Lower leg skin (tissue), 4 donors: ENCODE measurements at regions not wholly inside any gene's neighbourhood (a gene's known extent, or its start where the extent isn't known, plus 50 kb on each side); places are given as distances from the start of the nearest gene placed in this dataset.

Experiments
- DNase-seq, 2 donors: peaks; one replicate each; pipeline ENCODE4 v3.0.0-alpha.2; 2019; ENCODE audit warnings: low spot score in 2 of 2
- H3K4me3 ChIP-seq: fragments of 200-600 bp; sonication (generic); 2 replicates; pipeline ENCODE4 v1.5.1; 2017; ENCODE audit warnings: mild to moderate bottlenecking, low read depth; ENCODE audit not compliant: poor library complexity, severe bottlenecking
- POLR2A ChIP-seq, 2 donors: fragments of 450-650 bp; IDR thresholded peaks; one replicate each; pipeline ENCODE4 v1.6.1; 2016 to 2017; ENCODE audit warnings: antibody characterized with exemption in 2 of 2, mild to moderate bottlenecking in 1 of 2, moderate library complexity in 1 of 2
- WGBS, 2 donors: methylation state at CpG; one replicate each; pipeline ENCODE4 v1.1.5; 2018; 5-methylcytosine and 5-hydroxymethylcytosine counted together
- intact Hi-C: fragments of 100-400 bp; cut with DNase I; formaldehyde crosslinking; loops from one replicate; pipeline ENCODE4 v1.15.0; 2023; ENCODE audit warnings: low total_unique reads
- TF ChIP-seq, protein P1 (sequence below), 3 donors: fragments of 450-650 bp; IDR thresholded peaks; one replicate each; pipeline ENCODE4 v1.5.1; 2016; ENCODE audit warnings: antibody characterized with exemption in 3 of 3, mild to moderate bottlenecking in 3 of 3, moderate library complexity in 2 of 3

DNA sequence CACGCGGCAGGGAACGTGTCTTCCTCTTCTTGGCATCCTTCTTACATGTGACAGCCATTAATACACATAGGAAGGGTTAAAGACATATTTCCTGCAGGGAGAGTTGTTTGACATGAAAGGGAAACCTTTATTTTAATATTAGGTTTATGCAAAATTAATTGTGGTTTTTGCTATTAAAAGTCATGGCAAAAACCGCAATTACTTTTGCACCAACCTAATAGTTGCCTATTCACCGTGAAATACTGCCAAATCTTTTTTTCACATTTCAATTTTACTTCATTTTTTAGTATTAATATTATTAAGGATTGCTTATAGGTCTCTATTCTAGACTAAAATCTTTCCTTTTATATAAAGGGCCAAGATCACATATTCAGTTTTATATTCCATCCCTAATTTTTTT is 230.4 kb upstream of the PITX2 start:
- no peak for DNase-seq
- intact Hi-C loops: no loop called here
- no peak overlapping the region for H3K4me3 ChIP-seq
- TF ChIP-seq, protein P1, sequence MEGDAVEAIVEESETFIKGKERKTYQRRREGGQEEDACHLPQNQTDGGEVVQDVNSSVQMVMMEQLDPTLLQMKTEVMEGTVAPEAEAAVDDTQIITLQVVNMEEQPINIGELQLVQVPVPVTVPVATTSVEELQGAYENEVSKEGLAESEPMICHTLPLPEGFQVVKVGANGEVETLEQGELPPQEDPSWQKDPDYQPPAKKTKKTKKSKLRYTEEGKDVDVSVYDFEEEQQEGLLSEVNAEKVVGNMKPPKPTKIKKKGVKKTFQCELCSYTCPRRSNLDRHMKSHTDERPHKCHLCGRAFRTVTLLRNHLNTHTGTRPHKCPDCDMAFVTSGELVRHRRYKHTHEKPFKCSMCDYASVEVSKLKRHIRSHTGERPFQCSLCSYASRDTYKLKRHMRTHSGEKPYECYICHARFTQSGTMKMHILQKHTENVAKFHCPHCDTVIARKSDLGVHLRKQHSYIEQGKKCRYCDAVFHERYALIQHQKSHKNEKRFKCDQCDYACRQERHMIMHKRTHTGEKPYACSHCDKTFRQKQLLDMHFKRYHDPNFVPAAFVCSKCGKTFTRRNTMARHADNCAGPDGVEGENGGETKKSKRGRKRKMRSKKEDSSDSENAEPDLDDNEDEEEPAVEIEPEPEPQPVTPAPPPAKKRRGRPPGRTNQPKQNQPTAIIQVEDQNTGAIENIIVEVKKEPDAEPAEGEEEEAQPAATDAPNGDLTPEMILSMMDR (IDR thresholded peaks at IDR 0.05): no peak
- TF ChIP-seq POLR2A (IDR thresholded peaks at IDR 0.05): no peak
- WGBS, 2 donors: 85 to 86% methylated on average over 5 of the region's 5 CpGs

DNA sequence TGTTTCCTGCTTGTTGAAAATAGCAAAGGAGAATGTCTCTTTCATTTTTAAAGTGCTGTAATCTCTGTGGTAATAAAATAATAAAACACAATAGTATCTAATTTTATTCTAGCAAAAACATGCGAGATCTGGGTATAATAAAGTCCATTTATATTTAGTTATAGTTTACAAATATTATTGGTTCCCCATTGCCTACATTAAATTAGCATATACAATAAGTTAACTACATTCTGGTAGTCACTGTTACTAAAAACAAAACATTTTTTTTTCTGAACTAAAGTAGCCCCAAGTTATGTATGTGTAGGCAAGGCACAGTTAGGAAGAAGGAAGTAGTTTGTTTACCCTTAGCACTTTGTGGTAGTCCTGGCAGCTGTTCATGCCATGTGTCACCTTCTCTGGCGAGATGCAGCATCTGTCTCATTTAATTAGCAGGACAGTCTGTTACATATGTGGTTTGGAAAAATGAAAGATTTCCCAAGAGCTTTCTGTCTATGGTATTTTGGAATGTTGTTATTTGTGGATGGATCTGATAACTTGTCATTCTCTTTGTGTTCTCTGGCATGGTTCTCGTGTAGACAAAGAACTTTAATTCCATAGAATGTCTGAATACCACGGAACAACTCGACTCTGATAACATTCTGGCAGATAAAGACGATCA is 231.3 kb upstream of the PITX2 start:
- H3K4me3 ChIP-seq: no peak overlapping the region
- DNase-seq: no peak
- intact Hi-C loops: no loop called here
- no peak for TF ChIP-seq POLR2A (IDR thresholded peaks at IDR 0.05)
- TF ChIP-seq, protein P1 (IDR thresholded peaks at IDR 0.05): no peak
- WGBS, 2 donors: 47 to 50% methylated on average over 6 of the region's 6 CpGs

DNA sequence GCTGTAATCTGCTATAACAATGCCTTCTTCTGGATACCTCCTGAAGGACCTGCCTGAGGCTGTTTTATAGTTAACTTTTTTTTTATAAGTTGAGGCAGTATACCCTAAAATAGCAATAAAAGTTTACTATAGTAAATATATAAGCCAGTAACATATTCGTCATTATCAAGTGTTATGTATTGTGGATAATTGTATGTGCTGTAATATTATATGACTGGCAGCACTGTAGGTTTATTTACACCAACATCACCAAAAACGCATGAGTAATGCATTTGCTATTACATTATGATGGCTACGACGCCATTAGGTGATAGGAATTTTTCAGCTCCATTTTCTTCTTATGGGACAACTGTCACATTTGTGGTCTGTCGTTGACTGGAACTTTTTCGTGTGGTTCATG is 237.2 kb upstream of the PITX2 start:
- TF ChIP-seq, protein P1 (IDR thresholded peaks at IDR 0.05): no peak
- TF ChIP-seq POLR2A (IDR thresholded peaks at IDR 0.05): no peak
- 78 to 79% methylated on average over 6 of the region's 6 CpGs for WGBS, 2 donors
- no peak overlapping the region for H3K4me3 ChIP-seq
- no peak for DNase-seq
- intact Hi-C loops: no loop called here

DNA sequence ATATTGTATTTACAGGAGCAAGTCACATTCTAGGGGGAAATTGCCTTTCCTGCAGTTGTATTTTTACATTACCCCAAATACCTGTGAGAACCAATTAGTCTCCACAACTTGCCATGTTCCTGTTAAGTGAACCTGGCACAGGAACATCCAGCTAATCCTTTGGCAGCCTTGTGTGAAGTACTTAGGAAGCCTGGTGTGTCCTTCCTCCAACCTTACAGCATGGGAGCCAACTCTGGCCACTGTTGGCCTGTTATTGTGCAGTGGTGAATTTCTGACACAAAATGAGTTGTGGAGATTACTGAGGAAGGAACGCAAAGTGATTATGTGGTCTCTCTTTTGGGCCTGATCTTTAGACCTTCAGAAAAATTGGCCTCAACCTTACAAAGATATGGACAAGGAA is 238.0 kb upstream of the PITX2 start:
- no peak for DNase-seq
- intact Hi-C loops: no loop called here
- 93 to 95% methylated on average over 1 of the region's 1 CpG for WGBS, 2 donors
- H3K4me3 ChIP-seq: no peak overlapping the region
- no peak for TF ChIP-seq POLR2A (IDR thresholded peaks at IDR 0.05)
- TF ChIP-seq, protein P1 (IDR thresholded peaks at IDR 0.05): no peak

DNA sequence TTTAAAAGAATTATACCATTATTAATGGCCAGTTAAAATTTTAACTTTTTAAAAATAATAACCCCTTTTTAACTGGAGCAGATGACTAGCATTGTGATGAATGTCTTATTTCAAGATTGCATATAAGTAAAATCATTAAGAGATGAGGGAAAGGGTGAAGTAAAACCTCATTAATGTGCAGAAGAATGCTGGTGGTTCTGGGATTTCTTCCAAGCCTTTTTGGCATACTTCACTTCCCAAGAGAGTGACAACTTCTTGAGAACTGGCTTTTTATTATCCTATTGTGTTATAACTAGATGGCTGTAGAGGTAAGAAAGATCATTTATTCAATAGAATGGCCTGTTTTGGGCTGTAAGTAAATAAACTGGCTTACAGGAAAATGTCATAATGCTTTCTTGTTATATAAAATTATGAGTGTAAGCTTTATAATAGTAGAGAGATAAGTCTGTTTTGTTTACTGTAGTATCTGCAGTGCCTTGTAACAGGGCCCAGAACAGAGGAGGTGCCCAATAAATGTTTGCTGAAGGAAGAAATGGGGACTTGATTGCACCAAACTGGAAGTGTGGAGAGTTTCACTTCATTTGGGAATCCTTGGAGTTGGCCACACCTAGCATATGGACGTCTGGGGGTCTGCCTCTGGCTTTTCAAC is 242.9 kb upstream of the PITX2 start:
- TF ChIP-seq, protein P1 (IDR thresholded peaks at IDR 0.05): no peak
- no peak for TF ChIP-seq POLR2A (IDR thresholded peaks at IDR 0.05)
- 26 to 30% methylated on average over 1 of the region's 1 CpG for WGBS, 2 donors
- intact Hi-C loops: no loop called here
- DNase-seq: no peak
- no peak overlapping the region for H3K4me3 ChIP-seq
